CD4-positive, alpha-beta memory T cell (primary cell): ENCODE measurements at regions not wholly inside any gene's neighbourhood (a gene's known extent, or its start where the extent isn't known, plus 50 kb on each side); places are given as distances from the start of the nearest gene placed in this dataset.
"Not testable (repeated sequence)": the region's sequence is repeated elsewhere in the genome, so short reads cannot be mapped to it uniquely, and the experiment has no call there.

ENCODE experiments used
- CTCF ChIA-PET: fragments of 350-600 bp; sonication (Branson Sonifier 250); formaldehyde crosslinking; loops from one replicate; lab custom pipeline; 2021; ENCODE audit warnings: inconsistent platforms; ENCODE audit not compliant: partially characterized antibody; lab: Charles Lee
- POLR2A ChIA-PET: fragments of 350-600 bp; sonication (Branson Sonifier 250); formaldehyde crosslinking; loops from one replicate; lab custom pipeline; 2021; ENCODE audit not compliant: partially characterized antibody; lab: Charles Lee
- DNase-seq, 5 donors: peaks; one replicate each; pipeline versions ENCODE4 v3.0.0 to v3.0.0-alpha.2; 2020 to 2022; ENCODE audit warnings: mixed read lengths in 1 of 5
- H3K27ac ChIP-seq: one replicate; pipeline ENCODE4 v1.7.0; 2013; ENCODE audit warnings: low read depth, low read length
- H3K27me3 ChIP-seq: 2 replicates; pipeline ENCODE4 v1.7.0; 2013; ENCODE audit warnings: mild to moderate bottlenecking, low read length, moderate library complexity; ENCODE audit not compliant: insufficient read depth
- H3K36me3 ChIP-seq: 2 replicates; pipeline ENCODE4 v1.7.0; 2013; ENCODE audit warnings: mild to moderate bottlenecking, low read length, moderate library complexity; ENCODE audit not compliant: insufficient read depth
- H3K4me1 ChIP-seq: 2 replicates; pipeline ENCODE4 v1.7.0; 2013; ENCODE audit warnings: mild to moderate bottlenecking, low read length, moderate library complexity; ENCODE audit not compliant: insufficient read depth
- H3K4me3 ChIP-seq, 2 donors: one replicate each; pipeline ENCODE4 v1.7.0; 2013; ENCODE audit warnings: low read length in 2 of 2, mild to moderate bottlenecking in 1 of 2
- H3K9me3 ChIP-seq, 2 donors: one replicate each; pipeline ENCODE4 v1.7.0; 2013; ENCODE audit warnings: low read length in 2 of 2, control low read depth in 1 of 2; ENCODE audit not compliant: control insufficient read depth in 1 of 2
- H3K27ac Mint-ChIP-seq, 7 donors: one replicate each; pipeline ENCODE4 v1.8.0; 2020 to 2021; ENCODE audit warnings: mixed read lengths in 7 of 7, mild to moderate bottlenecking in 6 of 7, inconsistent platforms in 3 of 7, moderate library complexity in 3 of 7
- H3K27me3 Mint-ChIP-seq, 2 donors: one replicate each; pipeline ENCODE4 v1.8.0; 2020 to 2021; ENCODE audit warnings: mixed read lengths in 2 of 2
- H3K36me3 Mint-ChIP-seq, 2 donors: one replicate each; pipeline ENCODE4 v1.8.0; 2020 to 2021; ENCODE audit warnings: mixed read lengths in 2 of 2, inconsistent platforms in 1 of 2, mild to moderate bottlenecking in 1 of 2
- H3K4me1 Mint-ChIP-seq, 4 donors: one replicate each; pipeline ENCODE4 v1.8.0; 2020 to 2021; ENCODE audit warnings: mixed read lengths in 4 of 4, mild to moderate bottlenecking in 1 of 4
- H3K4me3 Mint-ChIP-seq, 8 donors: one replicate each; pipeline ENCODE4 v1.8.0; 2020 to 2021; ENCODE audit warnings: mixed read lengths in 8 of 8, mild to moderate bottlenecking in 7 of 8, moderate library complexity in 6 of 8, inconsistent platforms in 3 of 8
- H3K9me3 Mint-ChIP-seq, 8 donors: one replicate each; pipeline ENCODE4 v1.8.0; 2020 to 2021; ENCODE audit warnings: mixed read lengths in 8 of 8, mild to moderate bottlenecking in 5 of 8, inconsistent platforms in 3 of 8, moderate library complexity in 1 of 8
- intact Hi-C: fragments of 100-400 bp; cut with micrococcal nuclease; formaldehyde crosslinking; loops from one replicate; pipeline ENCODE4 v1.15.1; 2023

- no peaks in the 10 kb centered on the region for H3K27me3 ChIP-seq
- Mint-ChIP-seq H3K4me1 (no peaks in the 10 kb centered on the region), H3K27ac (peak overlapping the region in 1 of 7 donors; percentile 27), H3K36me3 (no peaks in the 10 kb centered on the region), H3K27me3 (peaks cover 0 to 2% of the 10 kb centered on the region in 2 donors), H3K9me3 (peaks cover 0 to 9% (median 3%) of the 10 kb centered on the region in 8 donors), H3K4me3 (no peak overlapping the region)
- H3K9me3 ChIP-seq = no peaks in the 10 kb centered on the region
- no peak overlapping the region for H3K27ac ChIP-seq
- no peaks in the 10 kb centered on the region for H3K36me3 ChIP-seq
- intact Hi-C loops = no loop called here
- H3K4me3 ChIP-seq = no peak overlapping the region
- DNase-seq = no peak
- POLR2A ChIA-PET = no interaction called here
- no peaks in the 10 kb centered on the region for H3K4me1 ChIP-seq
- CTCF ChIA-PET = no interaction called here
These were observed 260.5 kb upstream of the CHRM3 start for GRCh38 chr1:239125893-239126292.

GRCh38 chr1:239125027-239125426, 261.3 kb upstream of the CHRM3 start:
- Histone ChIP-seq H3K4me3 (no peak overlapping the region), H3K27ac (no peak overlapping the region), H3K27me3 (no peaks in the 10 kb centered on the region), H3K4me1 (no peaks in the 10 kb centered on the region), H3K9me3 (no peaks in the 10 kb centered on the region), H3K36me3 (no peaks in the 10 kb centered on the region)
- no peak for DNase-seq
- H3K4me3 Mint-ChIP-seq = no peak overlapping the region
- peaks cover 0 to 9% (median 4%) of the 10 kb centered on the region in 8 donors for H3K9me3 Mint-ChIP-seq
- ChIA-PET POLR2A (no interaction called here), CTCF (no interaction called here)
- peaks cover 0 to 2% of the 10 kb centered on the region in 2 donors for H3K27me3 Mint-ChIP-seq
- intact Hi-C loops = no loop called here
- H3K36me3 Mint-ChIP-seq = no peaks in the 10 kb centered on the region
- no peaks in the 10 kb centered on the region for H3K4me1 Mint-ChIP-seq
- no peak overlapping the region for H3K27ac Mint-ChIP-seq

GRCh38 chr1:239123260-239123659, 263.1 kb upstream of the CHRM3 start:
- Histone ChIP-seq H3K9me3 (no peaks in the 10 kb centered on the region), H3K27me3 (no peaks in the 10 kb centered on the region), H3K27ac (no peak overlapping the region), H3K4me1 (no peaks in the 10 kb centered on the region), H3K4me3 (no peak overlapping the region), H3K36me3 (no peaks in the 10 kb centered on the region)
- Mint-ChIP-seq H3K27me3 (peaks cover 0 to 2% of the 10 kb centered on the region in 2 donors), H3K27ac (no peak overlapping the region), H3K9me3 (peaks cover 0 to 11% (median 4%) of the 10 kb centered on the region in 8 donors), H3K4me1 (no peaks in the 10 kb centered on the region), H3K4me3 (no peak overlapping the region), H3K36me3 (no peaks in the 10 kb centered on the region)
- POLR2A ChIA-PET = no interaction called here
- no peak for DNase-seq
- CTCF ChIA-PET = no interaction called here
- intact Hi-C loops = no loop called here

GRCh38 chr1:239112101-239112935, 274.1 kb upstream of the CHRM3 start:
- Mint-ChIP-seq H3K36me3 (no peaks in the 10 kb centered on the region), H3K9me3 (peaks cover 0 to 8% (median under 1%) of the 10 kb centered on the region in 8 donors), H3K4me1 (no peaks in the 10 kb centered on the region), H3K4me3 (no peak overlapping the region), H3K27ac (peak overlapping the region in 1 of 7 donors; percentile 3), H3K27me3 (peaks cover 0 to 1% of the 10 kb centered on the region in 2 donors)
- Histone ChIP-seq H3K27ac (no peak overlapping the region), H3K27me3 (no peaks in the 10 kb centered on the region), H3K36me3 (no peaks in the 10 kb centered on the region), H3K9me3 (no peaks in the 10 kb centered on the region), H3K4me1 (no peaks in the 10 kb centered on the region), H3K4me3 (no peak overlapping the region)
- intact Hi-C loops = no loop called here
- ChIA-PET CTCF (no interaction called here), POLR2A (interaction anchor here (0.7 kb wide), 1 partner anchor 848 kb away, joined by 3 read pairs; no protein-coding TSS in a partner anchor)
- DNase-seq = no peak

- no peaks in the 10 kb centered on the region for H3K4me1 ChIP-seq
- no peaks in the 10 kb centered on the region for H3K27me3 ChIP-seq
- Mint-ChIP-seq H3K36me3 (no peaks in the 10 kb centered on the region), H3K27ac (no peak overlapping the region), H3K27me3 (peaks cover 0 to 1% of the 10 kb centered on the region in 2 donors), H3K4me3 (no peak overlapping the region), H3K9me3 (peaks cover 0 to 8% (median 4%) of the 10 kb centered on the region in 8 donors), H3K4me1 (no peaks in the 10 kb centered on the region)
- H3K9me3 ChIP-seq = no peaks in the 10 kb centered on the region
- H3K36me3 ChIP-seq = no peaks in the 10 kb centered on the region
- no peak for DNase-seq
- POLR2A ChIA-PET = no interaction called here
- no peak overlapping the region for H3K4me3 ChIP-seq
- no peak overlapping the region for H3K27ac ChIP-seq
- intact Hi-C loops = no loop called here
- CTCF ChIA-PET = no interaction called here
These were observed 278.7 kb upstream of the CHRM3 start for GRCh38 chr1:239107676-239108075.

- CTCF ChIA-PET, H3K36me3 Mint-ChIP-seq, H3K4me3 Mint-ChIP-seq, DNase-seq, POLR2A ChIA-PET, H3K27ac ChIP-seq, H3K9me3 ChIP-seq, H3K4me1 ChIP-seq, H3K27ac Mint-ChIP-seq, H3K4me1 Mint-ChIP-seq, intact Hi-C loops, H3K4me3 ChIP-seq, H3K27me3 ChIP-seq, H3K36me3 ChIP-seq, H3K9me3 Mint-ChIP-seq, H3K27me3 Mint-ChIP-seq: not testable (repeated sequence)
These were observed 279.7 kb upstream of the CHRM3 start for GRCh38 chr1:239106689-239107088.

- H3K4me1 Mint-ChIP-seq = no peaks in the 10 kb centered on the region
- no peaks in the 10 kb centered on the region for H3K27me3 Mint-ChIP-seq
- no peaks in the 10 kb centered on the region for H3K9me3 ChIP-seq
- no peaks in the 10 kb centered on the region for H3K36me3 ChIP-seq
- intact Hi-C loops = no loop called here
- no peak overlapping the region for H3K27ac Mint-ChIP-seq
- ChIA-PET CTCF (no interaction called here), POLR2A (no interaction called here)
- H3K4me1 ChIP-seq = no peaks in the 10 kb centered on the region
- H3K4me3 ChIP-seq = no peak overlapping the region
- no peak overlapping the region for H3K4me3 Mint-ChIP-seq
- peaks cover 0 to 9% (median under 1%) of the 10 kb centered on the region in 8 donors for H3K9me3 Mint-ChIP-seq
- no peak for DNase-seq
- no peak overlapping the region for H3K27ac ChIP-seq
- H3K36me3 Mint-ChIP-seq = no peaks in the 10 kb centered on the region
- no peaks in the 10 kb centered on the region for H3K27me3 ChIP-seq
These were observed 287.8 kb upstream of the CHRM3 start for GRCh38 chr1:239098400-239099037.
